Left lung (tissue), 4 donors: ENCODE measurements at regions not wholly inside any gene's neighbourhood (a gene's known extent, or its start where the extent isn't known, plus 50 kb on each side); places are given as distances from the start of the nearest gene placed in this dataset.

Experiments used
- ATAC-seq: fragments of 200-7000 bp; cut with Tn5 transposase; one replicate; pipeline ENCODE4 v1.9.1; 2020; ENCODE audit warnings: moderate library complexity
- DNase-seq, 4 donors: peaks; one replicate each; pipeline ENCODE4 v3.0.0-alpha.2; 2013 to 2020
- H3K27ac ChIP-seq, 2 donors: fragments of 200-600 bp; sonication (generic) in 1 of 2; one replicate each; pipeline versions ENCODE4 v1.5.0 to v1.8.0; 2020 to 2021
- H3K27me3 ChIP-seq, 2 donors: fragments of 200-600 bp; sonication (generic) in 1 of 2; one replicate each; pipeline versions ENCODE4 v1.5.0 to v1.8.0; 2020 to 2021
- H3K36me3 ChIP-seq, 2 donors: fragments of 200-600 bp; sonication (generic) in 1 of 2; one replicate each; pipeline versions ENCODE4 v1.5.0 to v1.8.0; 2020 to 2021
- H3K4me1 ChIP-seq, 2 donors: fragments of 200-600 bp; one replicate each; pipeline ENCODE4 v1.8.0; 2021
- H3K4me3 ChIP-seq, 2 donors: fragments of 200-600 bp; sonication (generic) in 1 of 2; one replicate each; pipeline versions ENCODE4 v1.5.0 to v1.8.0; 2020 to 2021; ENCODE audit warnings: mild to moderate bottlenecking in 1 of 2
- H3K9me3 ChIP-seq, 2 donors: fragments of 200-600 bp; sonication (generic) in 1 of 2; one replicate each; pipeline versions ENCODE4 v1.5.0 to v1.8.0; 2020 to 2021
- CTCF ChIP-seq, 2 donors: fragments of 200-600 bp; sonication (generic) in 1 of 2; IDR thresholded peaks; one replicate each; pipeline versions ENCODE4 v1.5.0 to v1.8.0; 2021; ENCODE audit warnings: antibody characterized with exemption in 2 of 2
- intact Hi-C, 2 donors: fragments of 100-400 bp; cut with DNase I; formaldehyde crosslinking; loops; one replicate each; pipeline versions ENCODE4 v1.11.2 to v1.14.2; 2022
- donor health status: DM: no; HTN: yes; CAD: no.
- donor health status: DM: no; HTN: no; CAD: no.

- intact Hi-C loops, result no loop called here
- TF ChIP-seq CTCF (IDR thresholded peaks at IDR 0.05), result peak in 1 of 2 donors; percentile 4
- peak in 1 of 4 donors; percentile 67 for DNase-seq
- ATAC-seq, result peak; percentile 63
- Histone ChIP-seq H3K4me3 (no peak overlapping the region), H3K36me3 (no peaks in the 10 kb centered on the region), H3K4me1 (no peaks in the 10 kb centered on the region), H3K27me3 (peaks cover 27 to 84% of the 10 kb centered on the region in 2 donors), H3K9me3 (no peaks in the 10 kb centered on the region), H3K27ac (no peak overlapping the region)
These were observed 132.6 kb downstream of the MRPL36 start for GRCh38 chr5:1666812-1667588.

GRCh38 chr5:1666221-1666620, 133.4 kb downstream of the MRPL36 start:
- no peak for TF ChIP-seq CTCF (IDR thresholded peaks at IDR 0.05)
- Histone ChIP-seq H3K36me3 (no peaks in the 10 kb centered on the region), H3K27me3 (peaks cover 27 to 84% of the 10 kb centered on the region in 2 donors), H3K27ac (no peak overlapping the region), H3K4me1 (no peaks in the 10 kb centered on the region), H3K4me3 (no peak overlapping the region), H3K9me3 (no peaks in the 10 kb centered on the region)
- intact Hi-C loops, result no loop called here
- DNase-seq, result no peak
- no peak for ATAC-seq

GRCh38 chr5:1665803-1666202, 133.8 kb downstream of the MRPL36 start:
- Histone ChIP-seq H3K9me3 (no peaks in the 10 kb centered on the region), H3K4me3 (no peak overlapping the region), H3K27me3 (peaks cover 27 to 84% of the 10 kb centered on the region in 2 donors), H3K27ac (no peak overlapping the region), H3K36me3 (no peaks in the 10 kb centered on the region), H3K4me1 (no peaks in the 10 kb centered on the region)
- TF ChIP-seq CTCF (IDR thresholded peaks at IDR 0.05), result no peak
- no peak for DNase-seq
- intact Hi-C loops, result no loop called here
- ATAC-seq, result no peak

- intact Hi-C loops, result no loop called here
- TF ChIP-seq CTCF (IDR thresholded peaks at IDR 0.05), result no peak
- Histone ChIP-seq H3K36me3 (no peaks in the 10 kb centered on the region), H3K9me3 (no peaks in the 10 kb centered on the region), H3K27ac (no peak overlapping the region), H3K4me1 (no peaks in the 10 kb centered on the region), H3K27me3 (peaks cover 27 to 85% of the 10 kb centered on the region in 2 donors), H3K4me3 (no peak overlapping the region)
- DNase-seq (no peak), ATAC-seq (no peak)
These were observed 134.4 kb downstream of the MRPL36 start for GRCh38 chr5:1665231-1665630.

DNA sequence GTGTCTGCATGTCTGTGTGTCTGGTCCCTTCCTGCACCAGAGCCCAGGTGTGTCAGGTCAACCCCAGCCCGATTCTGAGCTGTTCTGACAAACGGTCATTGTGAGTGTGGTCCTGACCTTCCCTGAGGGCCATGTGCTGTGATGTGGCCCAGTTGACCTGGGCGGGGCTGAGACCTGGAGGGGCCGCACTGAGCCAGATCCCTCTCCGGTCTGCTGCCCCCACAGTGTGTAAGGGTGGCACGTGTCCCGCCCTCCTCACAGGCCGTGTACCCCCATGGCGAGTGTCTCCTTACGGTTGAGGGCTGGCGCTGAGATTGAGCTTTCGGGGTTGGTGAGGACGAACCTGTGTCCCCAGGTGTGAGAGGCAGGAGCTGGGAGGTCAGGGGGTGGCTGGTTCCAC, 136.5 kb downstream of the MRPL36 start:
- no peaks in the 10 kb centered on the region for H3K9me3 ChIP-seq
- H3K4me3 ChIP-seq, result no peak overlapping the region
- DNase-seq (peak in 1 of 4 donors; percentile 39), ATAC-seq (no peak)
- intact Hi-C loops, result no loop called here
- TF ChIP-seq CTCF (IDR thresholded peaks at IDR 0.05), result no peak
- peaks cover 25 to 87% of the 10 kb centered on the region in 2 donors for H3K27me3 ChIP-seq
- no peak overlapping the region for H3K27ac ChIP-seq
- no peaks in the 10 kb centered on the region for H3K4me1 ChIP-seq
- no peaks in the 10 kb centered on the region for H3K36me3 ChIP-seq
